ENCODE measurements at regions not wholly inside any gene's neighbourhood (a gene's known extent, or its start where the extent isn't known, plus 50 kb on each side); places are given as distances from the start of the nearest gene placed in this dataset.

GRCh38 chr18:39523281-39523680 is 1957.7 kb upstream of the CELF4 start (continued):
- TF ChIP-seq ZBTB40 (IDR thresholded peaks at IDR 0.05; ENCODE audit: borderline replicate concordance) = no peak

DNA sequence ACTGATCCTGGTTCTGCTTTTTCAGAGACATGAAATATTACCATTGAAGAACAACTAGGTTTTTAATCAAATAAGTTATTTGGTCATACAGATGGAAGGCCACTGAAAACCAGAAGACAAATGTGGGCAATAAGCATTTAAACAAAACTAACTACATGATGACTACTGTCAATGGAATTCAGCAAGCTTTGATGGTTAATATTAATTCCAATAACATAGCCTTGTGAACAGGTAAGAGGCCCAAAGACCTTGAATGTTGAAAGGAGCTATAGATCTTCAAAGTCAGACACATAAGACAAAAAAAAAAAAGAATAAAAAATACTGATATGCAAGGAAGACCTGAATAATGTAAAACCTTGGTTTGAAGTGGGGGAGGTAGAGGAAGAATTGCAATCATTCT is 1955.6 kb upstream of the CELF4 start:
- ChIA-PET RAD21 (ENCODE audit: unreplicated experiment) (interaction anchor here (0.7 kb wide), 1 partner anchor 26 kb away, joined by 3 read pairs; no protein-coding TSS in a partner anchor), POLR2A (no interaction called here)
- no peak for FAIRE-seq
- TF ChIP-seq, protein P1, sequence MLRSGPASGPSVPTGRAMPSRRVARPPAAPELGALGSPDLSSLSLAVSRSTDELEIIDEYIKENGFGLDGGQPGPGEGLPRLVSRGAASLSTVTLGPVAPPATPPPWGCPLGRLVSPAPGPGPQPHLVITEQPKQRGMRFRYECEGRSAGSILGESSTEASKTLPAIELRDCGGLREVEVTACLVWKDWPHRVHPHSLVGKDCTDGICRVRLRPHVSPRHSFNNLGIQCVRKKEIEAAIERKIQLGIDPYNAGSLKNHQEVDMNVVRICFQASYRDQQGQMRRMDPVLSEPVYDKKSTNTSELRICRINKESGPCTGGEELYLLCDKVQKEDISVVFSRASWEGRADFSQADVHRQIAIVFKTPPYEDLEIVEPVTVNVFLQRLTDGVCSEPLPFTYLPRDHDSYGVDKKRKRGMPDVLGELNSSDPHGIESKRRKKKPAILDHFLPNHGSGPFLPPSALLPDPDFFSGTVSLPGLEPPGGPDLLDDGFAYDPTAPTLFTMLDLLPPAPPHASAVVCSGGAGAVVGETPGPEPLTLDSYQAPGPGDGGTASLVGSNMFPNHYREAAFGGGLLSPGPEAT (IDR thresholded peaks at IDR 0.05; ENCODE audit: low read depth) = no peak
- no peak for TF ChIP-seq ZZZ3 (IDR thresholded peaks at IDR 0.05; ENCODE audit: control insufficient read depth, insufficient read length, low read depth)
- TF ChIP-seq CHD1 (IDR thresholded peaks at IDR 0.05; ENCODE audit: low read depth, low read length) = no peak
- no peak for TF ChIP-seq CBX5 (IDR thresholded peaks at IDR 0.05; ENCODE audit: low read depth)
- no peak for TF ChIP-seq JUND (IDR thresholded peaks at IDR 0.05; ENCODE audit: low read depth, low read length)
- TF ChIP-seq HDGF (IDR thresholded peaks at IDR 0.05) = no peak
- TF ChIP-seq ELK1 (IDR thresholded peaks at IDR 0.05; ENCODE audit: low read depth, low read length) = no peak
- TF ChIP-seq SREBF2 (IDR thresholded peaks at IDR 0.05; ENCODE audit: low read length) = no peak
- TF ChIP-seq ZNF217 (IDR thresholded peaks at IDR 0.05) = no peak
- TF ChIP-seq CBX3 (IDR thresholded peaks at IDR 0.05; ENCODE audit: borderline replicate concordance, low read depth) = no peak
- no peak for TF ChIP-seq FOXM1 (IDR thresholded peaks at IDR 0.05; ENCODE audit: low read depth, low read length)
- no peak for TF ChIP-seq ZNF24 (IDR thresholded peaks at IDR 0.05)
- TF ChIP-seq IRF4 (IDR thresholded peaks at IDR 0.05; ENCODE audit: low read depth, low read length) = no peak
- no peak for TF ChIP-seq TCF7 (IDR thresholded peaks at IDR 0.05; ENCODE audit: borderline replicate concordance)
- no peak for TF ChIP-seq NFYB (IDR thresholded peaks at IDR 0.05; ENCODE audit: insufficient read depth, low read depth, low read length)
- TF ChIP-seq, protein P2, sequence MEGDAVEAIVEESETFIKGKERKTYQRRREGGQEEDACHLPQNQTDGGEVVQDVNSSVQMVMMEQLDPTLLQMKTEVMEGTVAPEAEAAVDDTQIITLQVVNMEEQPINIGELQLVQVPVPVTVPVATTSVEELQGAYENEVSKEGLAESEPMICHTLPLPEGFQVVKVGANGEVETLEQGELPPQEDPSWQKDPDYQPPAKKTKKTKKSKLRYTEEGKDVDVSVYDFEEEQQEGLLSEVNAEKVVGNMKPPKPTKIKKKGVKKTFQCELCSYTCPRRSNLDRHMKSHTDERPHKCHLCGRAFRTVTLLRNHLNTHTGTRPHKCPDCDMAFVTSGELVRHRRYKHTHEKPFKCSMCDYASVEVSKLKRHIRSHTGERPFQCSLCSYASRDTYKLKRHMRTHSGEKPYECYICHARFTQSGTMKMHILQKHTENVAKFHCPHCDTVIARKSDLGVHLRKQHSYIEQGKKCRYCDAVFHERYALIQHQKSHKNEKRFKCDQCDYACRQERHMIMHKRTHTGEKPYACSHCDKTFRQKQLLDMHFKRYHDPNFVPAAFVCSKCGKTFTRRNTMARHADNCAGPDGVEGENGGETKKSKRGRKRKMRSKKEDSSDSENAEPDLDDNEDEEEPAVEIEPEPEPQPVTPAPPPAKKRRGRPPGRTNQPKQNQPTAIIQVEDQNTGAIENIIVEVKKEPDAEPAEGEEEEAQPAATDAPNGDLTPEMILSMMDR (IDR thresholded peaks at IDR 0.05 in 2 of 3, conservative IDR thresholded peaks at IDR 0.05 in 1 of 3; ENCODE audit: control insufficient read depth in 2 of 3, extremely low read depth in 1 of 3, insufficient read depth in 1 of 3, low read depth in 3 of 3, low read length in 3 of 3) = no peak

More for the DNA sequence above, 1955.6 kb upstream of the CELF4 start:
- Histone ChIP-seq H4K20me1 (ENCODE audit: control insufficient read depth, insufficient read depth) (no peaks in the 10 kb centered on the region), H3K4me2 (ENCODE audit: control insufficient read depth, insufficient read depth) (no peak overlapping the region), H3K79me2 (ENCODE audit: control insufficient read depth, insufficient read depth, low read length) (no peaks in the 10 kb centered on the region), H3K27ac (ENCODE audit: control insufficient read depth, insufficient read depth) (no peak overlapping the region), H3K4me1 (ENCODE audit: control insufficient read depth, insufficient read depth, low read length) (no peaks in the 10 kb centered on the region), H3K27me3 (replicated peaks in 1 of 2; ENCODE audit: control insufficient read depth in 2 of 2, insufficient read depth in 2 of 2, low read length in 1 of 2) (no peaks in the 10 kb centered on the region), H2AFZ (ENCODE audit: control insufficient read depth, low read depth, low read length) (no peak overlapping the region), H3K9ac (ENCODE audit: control insufficient read depth, insufficient read depth, low read length) (no peak overlapping the region), H3K36me3 (ENCODE audit: control insufficient read depth in 2 of 2, insufficient read depth in 2 of 2, low read length in 1 of 2) (no peaks in the 10 kb centered on the region), H3K4me3 (no peak overlapping the region), H3K9me3 (replicated peaks; ENCODE audit: control insufficient read depth, insufficient read depth, low read length) (no peaks in the 10 kb centered on the region)
- in situ Hi-C loops (cut with MboI) = no loop called here
- intact Hi-C loops (cut with micrococcal nuclease; ENCODE audit: unreplicated experiment) = no loop called here
- ChIA-PET SMC1A (ENCODE audit: uncharacterized antibody, unreplicated experiment) (interaction anchor here (0.6 kb wide), 1 partner anchor 950 kb away, joined by 3 read pairs; no protein-coding TSS in a partner anchor), CTCF (no interaction called here)
- DNase-seq (ENCODE audit: low read depth, low spot score) (no peak), ATAC-seq (no peak)
- no TSS peak for BruUV-seq (replicated peaks)

Measured in GM12878 (cell line).